Trophoblast cell (in vitro differentiated cells and primary cell): ENCODE measurements at regions not wholly inside any gene's neighbourhood (a gene's known extent, or its start where the extent isn't known, plus 50 kb on each side); places are given as distances from the start of the nearest gene placed in this dataset.
A peak's percentile ranks its signal among the peaks of the same experiment; 100 is the strongest.

Experiments
- DNase-seq, 2 donors: peaks; one replicate each; pipeline ENCODE4 v3.0.0-alpha.2; 2016
- H2AFZ ChIP-seq: 2 replicates; pipeline ENCODE4 v1.6.1; 2013; ENCODE audit warnings: low read length, moderate library complexity, mild to moderate bottlenecking; ENCODE audit not compliant: insufficient read depth, poor library complexity
- H2AK5ac ChIP-seq: 2 replicates; pipeline ENCODE4 v1.6.1; 2013; ENCODE audit warnings: mild to moderate bottlenecking, low read length
- H2BK120ac ChIP-seq: 2 replicates; pipeline ENCODE4 v1.6.1; 2013; ENCODE audit warnings: low read length, mild to moderate bottlenecking, moderate library complexity; ENCODE audit not compliant: insufficient read depth, poor library complexity
- H2BK12ac ChIP-seq: 2 replicates; pipeline ENCODE4 v1.6.1; 2013; ENCODE audit warnings: mild to moderate bottlenecking, low read length, moderate library complexity
- H2BK5ac ChIP-seq: 2 replicates; pipeline ENCODE4 v1.6.1; 2013; ENCODE audit warnings: low read length, low read depth, moderate library complexity, mild to moderate bottlenecking; ENCODE audit not compliant: poor library complexity
- H3K14ac ChIP-seq: 2 replicates; pipeline ENCODE4 v1.6.1; 2013; ENCODE audit warnings: mild to moderate bottlenecking, low read length
- H3K18ac ChIP-seq: 2 replicates; pipeline ENCODE4 v1.6.1; 2013; ENCODE audit warnings: mild to moderate bottlenecking, low read length
- H3K23ac ChIP-seq: 2 replicates; pipeline ENCODE4 v1.6.1; 2013; ENCODE audit warnings: low read length
- H3K27ac ChIP-seq: 2 replicates; pipeline ENCODE4 v1.5.1; 2013; ENCODE audit warnings: low read depth, mild to moderate bottlenecking, inconsistent platforms, low read length, moderate library complexity
- H3K27me3 ChIP-seq: 2 replicates; pipeline ENCODE4 v1.6.1; 2013; ENCODE audit warnings: inconsistent platforms, mild to moderate bottlenecking, low read length, moderate library complexity; ENCODE audit not compliant: insufficient read depth
- H3K36me3 ChIP-seq, 2 experiments: 1 replicate in 1 of 2; 2 replicates in 1 of 2; pipeline ENCODE4 v1.6.1; 2013; ENCODE audit warnings: low read length in 2 of 2, mild to moderate bottlenecking in 2 of 2, moderate library complexity in 1 of 2; ENCODE audit not compliant: insufficient read depth in 2 of 2, control insufficient read depth in 1 of 2
- H3K4ac ChIP-seq: 2 replicates; pipeline ENCODE4 v1.6.1; 2013; ENCODE audit warnings: low read depth, mild to moderate bottlenecking, low read length, moderate library complexity
- H3K4me1 ChIP-seq, 2 experiments: 1 replicate in 1 of 2; 2 replicates in 1 of 2; pipeline ENCODE4 v1.6.1; 2013; ENCODE audit warnings: low read length in 2 of 2, mild to moderate bottlenecking in 2 of 2, moderate library complexity in 1 of 2; ENCODE audit not compliant: insufficient read depth in 2 of 2, control insufficient read depth in 1 of 2
- H3K4me2 ChIP-seq: 2 replicates; pipeline ENCODE4 v1.6.1; 2013; ENCODE audit warnings: inconsistent platforms, mild to moderate bottlenecking, low read length, moderate library complexity
- H3K4me3 ChIP-seq: 2 replicates; pipeline ENCODE4 v1.5.1; 2013; ENCODE audit warnings: mild to moderate bottlenecking, low read depth, low read length, inconsistent platforms
- H3K79me1 ChIP-seq: one replicate; pipeline ENCODE4 v1.6.1; 2013; ENCODE audit warnings: low read length
- H3K79me2 ChIP-seq: 2 replicates; pipeline ENCODE4 v1.6.1; 2013; ENCODE audit warnings: low read length, mild to moderate bottlenecking; ENCODE audit not compliant: control insufficient read depth, insufficient read depth, poor library complexity
- H3K9ac ChIP-seq: 2 replicates; pipeline ENCODE4 v1.6.1; 2013; ENCODE audit warnings: mild to moderate bottlenecking, low read length
- H3K9me3 ChIP-seq: 2 replicates; pipeline ENCODE4 v1.6.1; 2013; ENCODE audit warnings: low read depth, mild to moderate bottlenecking, control low read depth, inconsistent platforms, low read length; ENCODE audit not compliant: insufficient read depth
- H4K12ac ChIP-seq: 2 replicates; pipeline ENCODE4 v1.6.1; 2013; ENCODE audit warnings: low read depth, mild to moderate bottlenecking, low read length, moderate library complexity
- H4K8ac ChIP-seq: 2 replicates; pipeline ENCODE4 v1.6.1; 2013; ENCODE audit warnings: low read depth, mild to moderate bottlenecking, low read length, moderate library complexity
- H4K91ac ChIP-seq: one replicate; pipeline ENCODE4 v1.6.1; 2013; ENCODE audit warnings: low read depth, mild to moderate bottlenecking, low read length, moderate library complexity
- WGBS: extraction: QIAGEN DNeasy Blood & Tissue Kit; methylation state at CpG from one replicate; pipeline ENCODE4 v1.1.7; 2013; ENCODE audit warnings: missing lambda C conversion rate; ENCODE audit not compliant: insufficient read length, insufficient coverage; ENCODE audit errors: extremely low coverage; 5-methylcytosine and 5-hydroxymethylcytosine counted together

- Histone ChIP-seq H2BK5ac (no peak overlapping the region), H2BK120ac (no peak overlapping the region), H3K14ac (no peak overlapping the region), H3K4me1 (no peaks in the 10 kb centered on the region), H3K79me2 (no peaks in the 10 kb centered on the region), H4K8ac (peak overlapping the region; percentile 31), H2BK12ac (peak overlapping the region; percentile 44), H3K23ac (no peak overlapping the region), H3K18ac (no peak overlapping the region), H3K79me1 (no peaks in the 10 kb centered on the region), H3K9me3 (peaks cover 4% of the 10 kb centered on the region), H2AK5ac (no peak overlapping the region), H3K9ac (no peak overlapping the region), H2AFZ (no peak overlapping the region), H3K4ac (no peak overlapping the region), H4K91ac (no peak overlapping the region), H3K27me3 (no peaks in the 10 kb centered on the region), H3K36me3 (no peaks in the 10 kb centered on the region), H3K4me2 (no peak overlapping the region), H3K27ac (no peak overlapping the region), H3K4me3 (no peak overlapping the region), H4K12ac (no peak overlapping the region)
- DNase-seq: no peak
- no CpG with 5 or more reads among the region's 11 CpGs for WGBS
Measured at GRCh38 chr6:168834042-168834587, 393.1 kb downstream of the SMOC2 start.

- Histone ChIP-seq H3K27ac (no peak overlapping the region), H4K91ac (no peak overlapping the region), H4K12ac (no peak overlapping the region), H4K8ac (no peak overlapping the region), H2AFZ (no peak overlapping the region), H2AK5ac (no peak overlapping the region), H3K79me1 (peaks cover 4% of the 10 kb centered on the region), H3K27me3 (no peaks in the 10 kb centered on the region), H3K9ac (no peak overlapping the region), H3K23ac (no peak overlapping the region), H3K9me3 (peaks cover 3% of the 10 kb centered on the region), H3K4me1 (peaks cover 0 to 1% of the 10 kb centered on the region in 2 experiments), H2BK120ac (no peak overlapping the region), H3K4me2 (no peak overlapping the region), H3K36me3 (no peaks in the 10 kb centered on the region), H3K79me2 (no peaks in the 10 kb centered on the region), H3K14ac (no peak overlapping the region), H2BK5ac (no peak overlapping the region), H3K18ac (no peak overlapping the region), H3K4me3 (no peak overlapping the region), H3K4ac (no peak overlapping the region), H2BK12ac (no peak overlapping the region)
- no CpG with 5 or more reads among the region's 2 CpGs for WGBS
- DNase-seq: peak; percentile 18 to 43
Measured at GRCh38 chr6:168828800-168829199, 387.8 kb downstream of the SMOC2 start.

DNA sequence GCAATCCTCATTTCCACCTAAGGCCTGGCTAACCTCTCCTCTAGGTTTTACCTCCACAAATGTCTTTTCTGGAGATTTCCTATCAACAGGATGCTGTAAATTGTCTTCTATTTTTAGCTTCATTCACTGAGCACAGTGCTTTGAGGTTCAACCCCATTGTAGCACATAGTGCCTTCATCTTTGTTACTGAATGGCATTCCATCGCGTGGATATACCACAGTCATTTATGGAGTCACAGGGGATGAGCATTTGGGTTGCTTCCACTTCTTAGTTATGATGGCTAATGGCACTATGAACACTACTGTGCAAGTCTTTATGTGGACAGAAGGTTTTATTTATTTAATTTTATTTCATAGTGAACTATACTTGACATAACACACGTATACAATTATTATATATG, 387.1 kb downstream of the SMOC2 start:
- H3K27me3 ChIP-seq: no peaks in the 10 kb centered on the region
- H3K4ac ChIP-seq: no peak overlapping the region
- H3K9me3 ChIP-seq: peaks cover 3% of the 10 kb centered on the region

DNA sequence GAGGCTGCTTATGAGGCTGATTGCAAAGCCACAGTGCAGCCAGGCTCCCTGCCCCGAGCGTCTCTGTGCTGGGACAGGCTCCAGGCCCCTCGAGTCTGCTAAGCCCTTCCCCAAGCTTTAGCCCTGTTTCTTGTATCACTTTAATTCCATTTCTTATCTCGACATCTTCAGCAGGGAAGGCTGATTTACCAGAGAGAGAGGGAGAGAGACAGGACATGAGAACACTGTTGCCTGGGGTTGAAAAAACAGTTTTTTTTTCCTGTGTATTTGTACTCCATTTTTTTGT, 386.5 kb downstream of the SMOC2 start:
- H3K4me3 ChIP-seq: no peak overlapping the region
- H3K23ac ChIP-seq: no peak overlapping the region
- H2BK5ac ChIP-seq: no peak overlapping the region
- no peak overlapping the region for H4K8ac ChIP-seq
- H2AK5ac ChIP-seq: no peak overlapping the region
- H3K9me3 ChIP-seq: peaks cover 3% of the 10 kb centered on the region
- H3K36me3 ChIP-seq: no peaks in the 10 kb centered on the region
- no peak overlapping the region for H2BK120ac ChIP-seq
- H3K79me1 ChIP-seq: peaks cover 6% of the 10 kb centered on the region
- no peaks in the 10 kb centered on the region for H3K27me3 ChIP-seq
- DNase-seq: no peak
- no peak overlapping the region for H4K12ac ChIP-seq
- no peak overlapping the region for H3K27ac ChIP-seq
- no peak overlapping the region for H2AFZ ChIP-seq
- H3K4ac ChIP-seq: no peak overlapping the region
- H3K18ac ChIP-seq: no peak overlapping the region
- no peak overlapping the region for H3K9ac ChIP-seq
- no peak overlapping the region for H4K91ac ChIP-seq
- peaks cover 0 to 4% of the 10 kb centered on the region in 2 experiments for H3K4me1 ChIP-seq
- H3K14ac ChIP-seq: no peak overlapping the region
- H2BK12ac ChIP-seq: no peak overlapping the region
- WGBS: no CpG with 5 or more reads among the region's 4 CpGs
- H3K4me2 ChIP-seq: no peak overlapping the region
- H3K79me2 ChIP-seq: no peaks in the 10 kb centered on the region

More for the DNA sequence above, 387.1 kb downstream of the SMOC2 start:
- H4K8ac ChIP-seq: no peak overlapping the region
- no CpG with 5 or more reads among the region's 3 CpGs for WGBS
- no peak overlapping the region for H3K23ac ChIP-seq
- no peak overlapping the region for H2BK5ac ChIP-seq
- no peak overlapping the region for H2BK12ac ChIP-seq
- H3K79me1 ChIP-seq: peaks cover 6% of the 10 kb centered on the region
- no peak overlapping the region for H3K27ac ChIP-seq
- H4K91ac ChIP-seq: no peak overlapping the region
- H2BK120ac ChIP-seq: no peak overlapping the region
- H3K14ac ChIP-seq: no peak overlapping the region
- no peak overlapping the region for H4K12ac ChIP-seq
- no peaks in the 10 kb centered on the region for H3K36me3 ChIP-seq
- H3K9ac ChIP-seq: no peak overlapping the region
- H2AK5ac ChIP-seq: no peak overlapping the region
- H3K18ac ChIP-seq: no peak overlapping the region
- no peak overlapping the region for H3K4me3 ChIP-seq
- peaks cover 0 to 4% of the 10 kb centered on the region in 2 experiments for H3K4me1 ChIP-seq
- no peaks in the 10 kb centered on the region for H3K79me2 ChIP-seq
- no peak for DNase-seq
- no peak overlapping the region for H2AFZ ChIP-seq
- H3K4me2 ChIP-seq: no peak overlapping the region
